Adipose tissue (tissue), 3 donors: ENCODE measurements at regions not wholly inside any gene's neighbourhood (a gene's known extent, or its start where the extent isn't known, plus 50 kb on each side); places are given as distances from the start of the nearest gene placed in this dataset.

Experiments used
- H3K27ac ChIP-seq: one replicate; pipeline ENCODE4 v1.5.1; 2013; ENCODE audit warnings: low read depth, low read length
- WGBS, 3 donors: extraction: QIAGEN DNeasy Blood & Tissue Kit; methylation state at CpG; one replicate each; pipeline ENCODE4 v1.1.7; 2013; 5-methylcytosine and 5-hydroxymethylcytosine counted together
- donor health status: healthy with polysubstance abuse.
- donor health status: Bipolar disorder and iron deficiency.
- donor health status: healthy.

GRCh38 chr15:62593681-62594399 lies 428.8 kb upstream of the C2CD4B start:
- H3K27ac ChIP-seq = no peak overlapping the region
- 82 to 87% (median 84%) methylated on average over 4 of the region's 4 CpGs for WGBS, 3 donors

GRCh38 chr15:62598217-62598616 lies 433.1 kb upstream of the C2CD4B start:
- H3K27ac ChIP-seq = no peak overlapping the region
- WGBS, 3 donors = 82 to 90% (median 88%) methylated on average over 9 of the region's 9 CpGs

- 59 to 79% (median 64%) methylated on average over 13 of the region's 13 CpGs for WGBS, 3 donors
- no peak overlapping the region for H3K27ac ChIP-seq
Measured at GRCh38 chr15:62599791-62600777, 435.0 kb upstream of the C2CD4B start.

GRCh38 chr15:62601777-62602545 lies 436.9 kb upstream of the C2CD4B start:
- no peak overlapping the region for H3K27ac ChIP-seq
- 89 to 92% (median 91%) methylated on average over 9 of the region's 9 CpGs for WGBS, 3 donors

- 73 to 89% (median 79%) methylated on average over 1 of the region's 1 CpG for WGBS, 3 donors
Measured at GRCh38 chr15:62603742-62604141, 438.7 kb upstream of the C2CD4B start.

GRCh38 chr15:62605282-62605681 lies 437.3 kb upstream of the TPM1 start:
- H3K27ac ChIP-seq = no peak overlapping the region
- 66 to 84% (median 70%) methylated on average over 7 of the region's 7 CpGs for WGBS, 3 donors

More at GRCh38 chr15:62603742-62604141, 438.7 kb upstream of the C2CD4B start:
- no peak overlapping the region for H3K27ac ChIP-seq

GRCh38 chr15:62606376-62607113 lies 436.0 kb upstream of the TPM1 start:
- H3K27ac ChIP-seq = no peak overlapping the region
- 84 to 93% (median 84%) methylated on average over 14 of the region's 14 CpGs for whole genome bisulfite sequencing, 3 donors

GRCh38 chr15:62607114-62607462 lies 435.5 kb upstream of the TPM1 start:
- H3K27ac ChIP-seq = no peak overlapping the region

GRCh38 chr15:62607643-62608042 lies 434.9 kb upstream of the TPM1 start:
- H3K27ac ChIP-seq = no peak overlapping the region
- 93 to 97% (median 93%) methylated on average over 3 of the region's 3 CpGs for WGBS, 3 donors

More at GRCh38 chr15:62607114-62607462, 435.5 kb upstream of the TPM1 start:
- 78 to 97% (median 92%) methylated on average over 1 of the region's 1 CpG for WGBS, 3 donors

- 91 to 99% (median 93%) methylated on average over 6 of the region's 6 CpGs for WGBS, 3 donors
- no peak overlapping the region for H3K27ac ChIP-seq
Measured at GRCh38 chr15:62608369-62608768, 434.2 kb upstream of the TPM1 start.

- 30 to 75% (median 63%) methylated on average over 6 of the region's 6 CpGs for WGBS, 3 donors
- H3K27ac ChIP-seq = no peak overlapping the region
Measured at GRCh38 chr15:62610265-62610869, 432.2 kb upstream of the TPM1 start.

GRCh38 chr15:62611002-62611401 lies 431.5 kb upstream of the TPM1 start:
- 88 to 95% (median 90%) methylated on average over 2 of the region's 2 CpGs for WGBS, 3 donors
- H3K27ac ChIP-seq = no peak overlapping the region

- no peak overlapping the region for H3K27ac ChIP-seq
- 85 to 94% (median 88%) methylated on average over 5 of the region's 5 CpGs for WGBS, 3 donors
Measured at GRCh38 chr15:62612183-62612733, 430.3 kb upstream of the TPM1 start.

GRCh38 chr15:62612771-62613170 lies 429.8 kb upstream of the TPM1 start:
- no peak overlapping the region for H3K27ac ChIP-seq
- 93 to 98% (median 95%) methylated on average over 2 of the region's 2 CpGs for WGBS, 3 donors

- no peak overlapping the region for H3K27ac ChIP-seq
Measured at GRCh38 chr15:62616746-62617145, 425.8 kb upstream of the TPM1 start.

GRCh38 chr15:62617741-62618140 lies 424.8 kb upstream of the TPM1 start:
- 91 to 98% (median 92%) methylated on average over 4 of the region's 4 CpGs for WGBS, 3 donors
- no peak overlapping the region for H3K27ac ChIP-seq

More at GRCh38 chr15:62616746-62617145, 425.8 kb upstream of the TPM1 start:
- 72 to 86% (median 81%) methylated on average over 3 of the region's 3 CpGs for WGBS, 3 donors

- 81 to 93% (median 88%) methylated on average over 2 of the region's 2 CpGs for WGBS, 3 donors
- H3K27ac ChIP-seq = no peak overlapping the region
Measured at GRCh38 chr15:62618432-62618831, 424.1 kb upstream of the TPM1 start.
